ENCODE measurements at regions not wholly inside any gene's neighbourhood (a gene's known extent, or its start where the extent isn't known, plus 50 kb on each side); places are given as distances from the start of the nearest gene placed in this dataset.

GRCh38 chr1:81308191-81308590 is 492.5 kb upstream of the ADGRL2 start:
- no peak for TF ChIP-seq POLR2A (IDR thresholded peaks at IDR 0.05)
- TF ChIP-seq POLR2AphosphoS5 (IDR thresholded peaks at IDR 0.05) = no peak
- no peak for TF ChIP-seq CTCF (IDR thresholded peaks at IDR 0.05)

Data from breast epithelium (tissue), 3 donors.